ENCODE measurements at regions not wholly inside any gene's neighbourhood (a gene's known extent, or its start where the extent isn't known, plus 50 kb on each side); places are given as distances from the start of the nearest gene placed in this dataset.

GRCh38 chr10:35949811-35950211, 307.7 kb upstream of the FZD8 start:
- no peak for TF ChIP-seq CTCF (conservative IDR thresholded peaks at IDR 0.05)
- TF ChIP-seq ZFX (IDR thresholded peaks at IDR 0.05): no peak

Data from C4-2B (cell line).